ENCODE measurements at regions not wholly inside any gene's neighbourhood (a gene's known extent, or its start where the extent isn't known, plus 50 kb on each side); places are given as distances from the start of the nearest gene placed in this dataset.
"Not testable (repeated sequence)": the region's sequence is repeated elsewhere in the genome, so short reads cannot be mapped to it uniquely, and the experiment has no call there.

- DNase-seq (ENCODE audit: low read depth in 2 of 2), result not testable (repeated sequence)
Observed at GRCh38 chr20:26373066-26373465, 676.4 kb upstream of the ZNF337 start.

GRCh38 chr20:26354511-26354910 is 657.9 kb upstream of the ZNF337 start:
- no peak for DNase-seq (ENCODE audit: low read depth in 2 of 2)

DNA sequence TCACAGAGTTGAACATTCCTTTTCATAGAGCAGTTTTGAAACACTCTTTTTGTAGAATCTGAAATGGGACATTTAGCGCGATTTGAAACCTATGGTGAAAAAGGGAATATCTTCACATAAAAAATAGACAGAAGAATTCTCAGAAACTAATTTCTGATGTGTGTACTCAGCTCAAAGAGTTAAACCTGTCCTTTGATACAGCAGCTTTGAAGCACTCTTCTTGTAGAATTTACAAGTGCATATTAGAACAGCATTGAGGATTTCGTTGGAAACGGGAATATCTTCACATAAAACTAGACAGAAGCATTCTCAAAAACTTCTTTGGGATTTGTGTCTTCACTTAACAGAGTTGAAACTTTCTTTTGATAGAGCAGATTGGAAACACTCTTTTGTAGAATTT is 650.7 kb upstream of the ZNF337 start:
- DNase-seq (ENCODE audit: low read depth in 2 of 2), result no peak

- DNase-seq (ENCODE audit: low read depth in 2 of 2), result not testable (repeated sequence)
Observed at GRCh38 chr20:26340460-26341065, 643.9 kb upstream of the ZNF337 start.

- no peak for DNase-seq (ENCODE audit: low read depth in 2 of 2)
Observed at GRCh38 chr20:26324177-26324576, 627.5 kb upstream of the ZNF337 start.

DNA sequence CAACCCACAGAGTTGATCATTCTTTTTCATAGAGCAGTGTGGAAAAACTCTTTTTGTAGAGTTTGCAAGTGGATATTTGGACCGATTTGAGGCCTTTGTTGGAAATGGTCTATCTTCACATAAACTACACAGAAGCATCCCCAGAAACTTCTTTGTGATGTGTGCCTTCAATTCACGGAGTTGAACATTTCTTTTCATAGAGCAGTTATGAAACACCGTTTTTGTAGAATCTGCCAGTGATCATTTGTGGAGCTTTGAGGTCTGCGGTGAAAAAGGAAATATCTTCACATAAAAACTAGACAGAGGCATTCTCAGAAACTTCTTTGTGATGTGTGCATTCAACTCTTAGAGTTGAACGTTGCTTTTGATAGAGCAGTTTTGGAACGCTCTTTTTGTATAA is 618.4 kb upstream of the ZNF337 start:
- no peak for DNase-seq (ENCODE audit: low read depth in 2 of 2)

DNA sequence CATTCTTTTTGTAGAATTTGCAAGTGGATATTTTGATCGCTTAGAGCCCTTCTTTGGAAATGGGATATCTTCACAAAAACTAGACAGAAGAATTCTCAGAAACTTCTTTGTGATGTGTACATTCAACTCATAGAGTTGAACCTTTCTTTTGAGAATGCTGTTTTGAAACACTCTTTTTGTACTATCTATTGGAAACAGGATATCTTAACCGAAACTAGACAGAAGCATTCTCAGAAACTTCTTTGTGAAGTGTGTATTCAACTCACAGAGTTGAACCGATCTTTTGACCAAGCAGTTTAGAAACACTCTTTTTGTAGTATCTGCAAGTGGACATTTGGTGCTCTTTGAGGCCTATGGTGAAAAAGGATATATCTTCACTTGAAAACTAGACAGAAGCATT is 613.1 kb upstream of the ZNF337 start:
- DNase-seq (ENCODE audit: low read depth in 2 of 2), result not testable (repeated sequence)

GRCh38 chr20:26308961-26309360 is 612.3 kb upstream of the ZNF337 start:
- no peak for DNase-seq (ENCODE audit: low read depth in 2 of 2)

DNA sequence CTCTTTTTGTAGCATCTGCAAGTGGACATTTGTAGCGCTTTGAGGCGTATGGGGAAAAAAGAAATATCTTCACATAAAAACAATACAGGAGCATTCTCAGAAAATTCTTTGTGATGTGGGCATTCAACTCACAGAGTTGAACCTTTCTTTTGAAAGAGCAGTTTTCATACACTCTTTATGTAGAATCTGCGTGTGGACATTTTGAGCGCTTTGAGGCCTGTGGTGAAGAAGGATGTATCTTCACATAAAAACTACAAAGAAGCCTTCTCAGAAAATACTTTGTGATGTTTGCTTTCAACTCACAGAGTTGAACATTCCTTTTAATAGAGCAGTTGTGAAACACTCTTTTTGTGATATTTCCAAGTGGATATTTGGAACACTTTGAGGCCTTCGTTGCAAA is 598.4 kb upstream of the ZNF337 start:
- no peak for DNase-seq (ENCODE audit: low read depth in 2 of 2)

DNA sequence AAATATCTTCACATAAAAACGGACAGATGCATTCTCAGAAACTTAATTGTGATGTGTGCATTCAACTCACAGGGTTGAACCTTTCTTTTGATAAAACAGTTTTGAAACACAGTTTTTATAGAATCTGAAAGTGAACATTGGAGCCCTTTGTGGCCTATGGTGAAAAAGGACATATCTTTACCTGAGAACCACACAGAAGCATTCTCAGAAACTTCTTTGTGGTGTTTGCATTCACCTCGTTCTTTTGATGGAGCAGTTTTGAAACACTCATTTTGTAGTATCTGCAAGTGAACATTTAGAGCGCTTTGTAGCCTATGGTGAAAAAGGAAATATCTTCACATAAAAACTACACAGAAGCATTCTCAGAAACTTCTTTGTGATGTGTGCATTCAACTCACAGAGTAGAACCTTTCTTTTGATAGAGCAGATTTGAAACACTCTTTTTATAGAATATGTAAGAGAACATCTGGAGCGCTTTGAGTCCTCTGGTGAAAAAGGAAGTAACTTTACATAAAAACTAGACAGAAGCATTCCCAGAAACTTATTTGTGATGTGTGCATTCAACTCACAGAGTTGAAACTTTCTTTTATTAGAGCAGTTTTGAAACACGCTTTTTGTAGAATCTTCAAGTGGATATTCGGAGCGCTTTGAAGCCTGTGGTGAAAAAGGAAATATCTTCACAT is 591.9 kb upstream of the ZNF337 start:
- not testable (repeated sequence) for DNase-seq (ENCODE audit: low read depth in 2 of 2)

DNA sequence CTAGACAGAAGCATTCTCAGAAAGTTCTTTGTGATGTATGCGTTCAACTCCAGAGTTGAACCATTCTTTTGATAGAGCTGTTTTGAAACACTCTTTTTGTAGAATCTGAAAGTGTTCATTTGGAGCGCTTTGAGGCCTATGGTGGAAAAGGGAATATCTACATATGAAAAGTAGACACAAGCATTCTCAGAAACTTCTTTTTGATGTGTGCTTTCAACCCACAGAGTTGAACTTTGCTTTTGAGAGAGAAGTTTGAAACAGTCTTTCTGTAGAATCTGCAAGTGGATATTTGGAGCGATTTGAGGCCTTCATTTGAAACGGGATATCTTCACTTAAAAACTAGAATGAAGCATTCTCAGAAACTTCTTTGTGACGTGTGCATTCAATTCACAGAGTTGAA is 582.6 kb upstream of the ZNF337 start:
- DNase-seq (ENCODE audit: low read depth in 2 of 2), result no peak

GRCh38 chr20:26277339-26277738 is 580.7 kb upstream of the ZNF337 start:
- no peak for DNase-seq (ENCODE audit: low read depth in 2 of 2)

DNA sequence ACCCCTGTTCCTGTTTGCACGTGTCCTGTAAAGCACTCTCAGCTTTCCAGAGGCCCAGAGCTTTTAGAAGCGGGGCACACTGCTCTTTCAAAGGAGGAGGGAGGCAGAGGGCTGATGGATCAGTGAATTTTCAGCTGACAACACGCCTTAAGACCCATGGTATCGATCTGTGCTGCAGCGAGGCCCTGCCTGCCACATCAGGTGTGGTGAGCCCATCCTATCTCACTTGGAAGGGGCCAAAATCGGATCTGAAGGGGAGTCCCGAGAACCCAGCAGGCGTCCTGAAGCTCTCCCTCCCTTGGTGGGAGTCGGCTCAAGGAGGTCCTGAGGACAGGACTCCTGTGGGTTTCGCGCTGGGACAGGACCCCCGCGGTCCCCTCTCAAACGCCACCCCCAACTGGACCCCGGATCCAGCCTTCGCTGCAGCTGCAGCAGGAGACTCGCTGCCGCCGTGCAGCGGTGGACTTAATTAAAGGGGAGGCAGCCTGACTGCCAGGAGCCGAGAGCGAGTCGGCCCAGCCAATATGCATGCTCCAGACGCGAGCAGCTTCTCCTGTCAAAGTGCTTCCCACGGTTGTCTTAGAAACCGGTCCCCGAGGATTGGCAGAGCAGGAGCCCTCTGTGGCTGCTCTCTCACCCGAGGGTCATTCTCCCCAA is 580.0 kb upstream of the ZNF337 start:
- no peak for DNase-seq (ENCODE audit: low read depth in 2 of 2)

- DNase-seq (ENCODE audit: low read depth in 2 of 2), result not testable (repeated sequence)
Observed at GRCh38 chr20:26268762-26269161, 572.1 kb upstream of the ZNF337 start.

GRCh38 chr20:26260925-26261324 is 564.3 kb upstream of the ZNF337 start:
- DNase-seq (ENCODE audit: low read depth in 2 of 2), result not testable (repeated sequence)

GRCh38 chr20:26252311-26252975 is 555.8 kb upstream of the ZNF337 start:
- not testable (repeated sequence) for DNase-seq (ENCODE audit: low read depth in 2 of 2)

DNA sequence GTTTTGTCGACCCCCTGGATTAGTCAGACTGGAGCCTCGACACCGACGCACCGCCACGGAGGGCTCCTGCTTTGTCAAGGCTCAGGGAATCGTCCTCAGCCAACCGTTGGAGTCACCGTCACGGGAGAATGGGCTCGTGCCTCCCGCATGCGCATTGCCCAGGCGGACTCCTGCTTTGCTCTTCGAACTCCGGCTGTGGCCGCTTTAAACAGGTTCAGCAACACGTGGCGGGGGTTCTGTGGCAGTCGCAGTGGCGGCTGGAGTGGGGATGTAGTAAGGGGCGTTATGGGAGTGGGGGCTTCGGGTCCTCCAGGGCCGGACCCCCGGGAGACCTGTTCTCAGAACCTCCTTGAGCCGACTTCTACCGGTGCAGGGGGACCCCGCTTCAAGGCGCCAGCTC is 554.7 kb upstream of the ZNF337 start:
- DNase-seq (ENCODE audit: low read depth in 2 of 2), result not testable (repeated sequence)

DNA sequence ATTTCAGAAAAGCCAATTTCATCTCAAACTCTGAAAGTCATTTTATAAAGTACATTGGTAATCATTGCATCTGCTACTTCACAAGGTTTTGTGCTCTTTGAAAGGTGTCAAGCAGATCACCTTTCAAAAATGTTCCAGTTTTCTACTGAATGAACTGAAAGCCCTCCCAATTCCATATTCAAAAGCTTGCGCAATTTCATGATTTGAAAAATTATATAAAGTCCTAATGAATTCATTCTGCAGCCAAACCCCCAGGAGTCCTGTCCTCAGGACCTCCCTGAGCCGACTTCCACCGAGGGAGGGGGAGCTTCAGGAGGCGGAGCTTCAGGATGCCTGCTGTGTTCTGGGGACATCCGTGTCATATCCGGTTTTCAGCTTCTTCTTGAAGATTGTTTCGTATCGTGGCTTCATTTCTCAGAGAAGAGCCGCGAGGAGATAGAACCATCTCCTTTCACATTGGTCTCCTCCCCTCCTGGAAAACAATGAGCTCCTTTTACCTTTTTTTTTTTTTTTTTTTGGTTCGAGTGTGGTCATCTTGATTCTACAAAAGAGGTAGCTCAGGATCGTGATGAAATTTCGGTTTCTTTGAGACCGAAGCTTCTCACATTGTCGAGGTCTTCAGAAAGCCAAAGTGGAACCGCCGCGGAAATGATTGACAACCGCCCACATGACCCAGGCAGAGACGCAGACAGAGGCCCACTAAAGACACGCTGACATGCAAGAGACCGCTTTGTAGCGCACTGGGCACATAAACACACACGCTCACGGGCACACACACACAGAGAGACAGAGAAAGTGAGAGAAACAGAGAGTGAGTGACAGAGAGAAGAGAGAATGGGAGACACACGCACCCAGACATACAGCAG is 553.8 kb upstream of the ZNF337 start:
- DNase-seq (ENCODE audit: low read depth in 2 of 2), result not testable (repeated sequence)

- no peak for DNase-seq (ENCODE audit: low read depth in 2 of 2)
Observed at GRCh38 chr20:26243731-26244130, 547.1 kb upstream of the ZNF337 start.

- DNase-seq (ENCODE audit: low read depth in 2 of 2), result not testable (repeated sequence)
Observed at GRCh38 chr20:26220609-26221008, 524.0 kb upstream of the ZNF337 start.

DNA sequence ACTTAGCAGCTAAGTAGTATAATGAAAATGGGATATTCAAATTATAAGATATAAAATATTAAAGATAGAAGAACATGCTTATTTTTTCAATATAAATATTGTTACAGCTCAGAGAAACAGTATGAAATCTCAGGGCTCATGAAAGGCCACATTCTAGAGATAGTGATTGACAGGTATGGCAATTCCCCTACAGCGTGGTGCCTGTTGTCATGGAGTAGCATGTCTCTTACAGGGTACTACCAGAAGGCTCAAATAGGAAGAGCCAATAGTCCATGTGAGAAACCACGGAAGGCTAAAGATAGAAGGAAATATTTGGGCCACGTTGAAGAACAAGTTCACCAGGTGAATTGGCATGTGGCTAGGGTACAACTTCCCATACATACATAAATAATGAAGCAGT is 522.9 kb upstream of the ZNF337 start:
- not testable (repeated sequence) for DNase-seq (ENCODE audit: low read depth in 2 of 2)
